Inferior parietal cortex (tissue), 1 donor: ENCODE measurements at regions not wholly inside any gene's neighbourhood (a gene's known extent, or its start where the extent isn't known, plus 50 kb on each side); places are given as distances from the start of the nearest gene placed in this dataset.

Experiments used
- DNase-seq: peaks from one replicate; pipeline ENCODE4 v3.0.0-alpha.2; 2016; ENCODE audit errors: extremely low spot score

DNA sequence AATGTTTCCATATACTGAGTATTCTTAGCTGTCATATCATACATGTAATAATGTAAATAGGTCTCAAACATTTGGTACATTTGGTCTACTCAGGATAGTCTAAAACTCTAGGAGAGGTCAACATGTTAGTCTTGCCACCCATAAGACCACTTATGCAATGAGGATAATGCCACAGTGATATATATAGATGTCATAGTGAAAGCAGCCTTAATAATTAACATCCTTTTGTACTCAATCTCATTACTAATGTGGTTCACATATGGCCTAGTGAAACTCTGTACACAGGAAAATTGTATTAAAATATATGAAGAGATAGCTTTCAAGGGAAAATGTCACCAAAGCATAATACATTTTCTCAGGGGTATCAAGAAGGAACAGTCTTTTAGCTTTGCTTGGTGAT lies 577.9 kb downstream of the TFAP2B start:
- no peak for DNase-seq

- DNase-seq: no peak
Measured at GRCh38 chr6:51398064-51398705, 579.5 kb downstream of the TFAP2B start.

- no peak for DNase-seq
Measured at GRCh38 chr6:51398793-51399192, 580.1 kb downstream of the TFAP2B start.

GRCh38 chr6:51410453-51410852 lies 591.8 kb downstream of the TFAP2B start:
- DNase-seq: no peak

DNA sequence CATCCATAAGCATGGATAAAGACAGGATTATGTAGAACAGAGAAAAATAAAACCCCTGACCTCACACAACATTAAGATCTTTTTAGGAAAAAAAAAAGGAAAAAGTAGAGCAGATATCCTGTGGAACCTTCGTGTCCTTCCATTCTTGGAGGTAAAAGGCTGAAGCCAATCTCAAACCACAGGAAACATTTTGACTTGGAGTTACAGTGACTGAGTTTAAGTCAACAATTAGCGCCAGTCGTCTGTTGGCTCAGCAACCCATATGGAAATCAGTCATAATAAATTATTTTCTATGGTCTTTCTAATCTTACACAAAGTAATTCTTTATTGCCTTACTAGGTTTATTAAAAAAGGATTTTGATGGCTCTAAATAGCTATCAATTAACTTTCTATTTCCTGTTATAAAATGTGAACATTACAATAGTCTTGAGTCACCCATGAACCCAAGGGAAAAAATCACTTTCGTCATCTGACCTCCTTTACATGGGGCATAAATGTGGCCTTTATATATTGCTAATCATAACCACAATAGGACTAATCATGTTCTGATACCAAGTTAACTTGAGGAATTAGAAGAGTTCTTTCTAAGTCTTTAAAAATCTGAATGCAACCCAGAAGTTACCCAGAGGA lies 592.9 kb downstream of the TFAP2B start:
- DNase-seq: no peak

GRCh38 chr6:51414361-51414760 lies 595.7 kb downstream of the TFAP2B start:
- DNase-seq: no peak

DNA sequence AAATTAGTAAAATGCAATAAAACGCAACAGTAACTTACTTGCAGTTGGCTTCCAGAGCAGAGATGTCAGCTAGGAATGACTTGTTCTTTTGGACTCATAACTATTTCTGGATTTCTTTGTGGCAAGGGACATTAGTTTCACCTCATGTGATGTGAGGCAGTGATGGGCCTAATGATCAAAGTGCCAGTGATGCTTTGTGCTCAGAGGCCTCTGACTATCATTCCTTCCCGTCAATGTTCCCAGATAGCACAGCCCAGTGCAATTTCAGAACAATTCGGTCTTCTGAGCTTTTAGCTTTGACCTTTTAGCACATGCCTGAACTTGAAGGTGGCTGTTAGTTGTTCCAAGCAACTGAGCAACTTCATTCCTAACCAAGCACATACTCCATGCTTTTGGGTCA lies 596.8 kb downstream of the TFAP2B start:
- DNase-seq: no peak

- no peak for DNase-seq
Measured at GRCh38 chr6:51429017-51429712, 610.5 kb downstream of the TFAP2B start.

- no peak for DNase-seq
Measured at GRCh38 chr6:51430589-51430988, 611.9 kb downstream of the TFAP2B start.

DNA sequence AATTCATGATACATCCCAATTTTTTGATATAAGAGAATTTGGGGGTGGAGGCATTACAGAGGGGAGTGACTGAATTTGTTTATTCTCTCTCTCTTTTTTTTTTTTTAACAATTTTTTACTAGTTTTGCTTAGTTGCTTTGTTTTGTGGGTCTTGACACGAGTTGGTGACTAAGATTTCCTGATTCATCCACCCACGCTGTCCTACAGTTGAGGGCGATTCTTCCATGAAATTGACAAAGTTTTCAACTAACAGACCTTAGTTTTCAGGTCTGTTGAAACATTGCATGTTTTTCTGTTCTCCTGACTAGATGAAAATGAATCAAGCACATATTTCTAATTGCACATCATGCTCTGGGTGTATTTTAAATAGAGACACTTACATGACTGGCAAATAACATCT lies 613.8 kb downstream of the TFAP2B start:
- no peak for DNase-seq

DNA sequence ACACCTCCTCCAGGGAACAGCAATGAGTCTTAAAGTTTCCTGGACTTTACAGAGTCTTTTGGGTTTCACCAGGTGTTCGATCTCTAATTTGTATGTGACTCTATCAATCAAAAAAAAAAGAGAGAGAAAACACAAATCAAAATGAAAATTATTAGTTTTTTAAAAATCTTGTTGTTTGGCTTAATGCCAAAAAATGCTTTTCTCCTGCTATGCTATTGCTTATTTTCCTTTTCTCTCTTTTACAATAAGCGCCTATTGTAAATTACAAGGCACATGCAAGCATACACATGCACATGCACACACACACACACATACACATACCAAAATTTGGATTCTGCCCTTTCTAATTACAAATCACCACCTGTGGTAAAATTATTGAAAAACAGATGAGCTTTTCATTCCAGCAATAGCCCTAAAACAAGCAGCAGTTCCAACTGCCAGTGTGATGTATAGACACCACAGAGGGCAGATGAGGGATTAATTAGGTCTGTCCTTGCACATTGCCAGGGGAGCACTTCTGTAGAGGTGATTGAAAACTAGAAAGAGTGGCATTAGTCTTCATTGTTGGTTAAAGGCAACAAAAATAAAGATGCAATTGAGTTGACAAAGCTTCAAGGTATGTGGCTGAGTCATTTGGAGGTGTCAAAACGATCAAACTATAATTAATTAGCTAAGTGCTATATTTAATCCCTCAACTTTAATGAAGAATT lies 631.7 kb downstream of the TFAP2B start:
- no peak for DNase-seq

DNA sequence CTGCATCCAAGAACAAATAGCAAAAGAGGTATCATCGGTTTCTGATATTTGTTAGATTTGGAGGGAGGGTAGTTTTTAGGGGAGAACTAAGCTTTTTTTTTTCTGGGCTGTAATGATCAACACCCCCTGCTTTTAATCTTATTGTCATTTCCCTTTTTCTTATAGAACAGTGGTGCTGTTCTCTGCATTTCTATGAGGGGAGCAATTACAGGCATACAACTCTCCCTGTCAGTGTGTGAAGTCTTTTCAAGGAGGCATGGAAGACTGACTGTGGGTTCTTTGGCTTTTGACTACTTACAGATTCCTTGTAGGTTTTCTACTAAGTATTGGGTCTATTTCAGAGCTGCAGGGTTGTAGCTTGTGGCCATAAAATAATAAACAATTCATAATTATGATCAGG lies 632.3 kb downstream of the TFAP2B start:
- DNase-seq: no peak

- no peak for DNase-seq
Measured at GRCh38 chr6:51456282-51456681, 631.1 kb downstream of the PKHD1 start.

DNA sequence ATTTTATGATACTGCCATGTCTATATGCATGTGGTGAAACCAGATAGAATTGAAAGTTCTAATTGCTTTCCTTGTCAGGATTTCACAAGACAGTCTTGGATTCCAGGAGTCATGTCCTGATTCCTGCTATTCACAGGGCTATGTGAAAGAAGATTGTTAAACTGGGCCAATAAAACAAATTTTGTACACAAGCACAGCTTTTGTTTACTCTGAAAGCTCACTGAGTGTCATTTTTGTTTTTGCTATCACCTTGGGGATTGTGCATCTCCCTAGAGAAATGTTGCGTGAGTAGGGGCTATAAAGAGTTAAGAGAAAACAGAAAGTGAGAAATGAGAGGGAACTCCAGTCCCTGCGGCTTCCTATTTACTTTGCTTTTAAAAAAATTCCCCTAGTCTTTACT lies 627.5 kb downstream of the PKHD1 start:
- DNase-seq: no peak

- no peak for DNase-seq
Measured at GRCh38 chr6:51462896-51463295, 624.5 kb downstream of the PKHD1 start.

DNA sequence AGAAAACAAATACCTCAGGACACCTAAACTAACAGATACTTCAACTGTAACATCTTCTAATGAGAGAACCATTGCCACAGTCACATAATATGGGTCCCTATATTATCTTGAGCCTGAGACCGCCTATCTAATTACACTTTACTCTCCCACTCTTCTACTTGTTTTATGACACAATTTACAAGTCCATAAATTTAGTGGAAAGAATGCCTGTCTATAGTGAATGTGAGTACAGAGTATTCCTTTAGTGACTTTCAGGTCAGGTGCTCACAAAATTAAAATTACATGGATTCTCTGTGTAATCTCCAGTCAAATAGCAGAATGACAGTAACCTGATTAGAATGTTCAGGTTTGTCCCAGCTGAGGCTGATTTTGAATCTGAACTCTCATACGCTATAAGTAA lies 624.1 kb downstream of the PKHD1 start:
- no peak for DNase-seq

DNA sequence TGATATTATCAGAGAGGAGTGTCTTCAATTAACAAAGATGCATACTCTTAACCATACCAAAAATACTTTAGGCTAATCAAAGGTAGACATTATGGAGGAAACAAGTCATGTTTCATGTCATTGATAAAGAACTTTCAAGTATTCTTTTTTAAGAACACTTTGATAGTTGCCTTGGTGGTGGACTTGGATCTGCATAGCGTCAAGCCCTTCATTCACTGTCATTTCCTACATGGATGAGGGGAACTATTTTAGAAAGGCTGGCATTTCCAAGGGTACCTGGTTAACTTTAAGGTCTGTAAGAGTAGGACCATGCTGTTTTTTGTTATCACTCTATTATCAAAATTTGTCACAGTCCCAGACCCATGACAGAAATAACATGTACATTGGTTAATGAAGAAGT lies 622.5 kb downstream of the PKHD1 start:
- no peak for DNase-seq

- DNase-seq: no peak
Measured at GRCh38 chr6:51466427-51466826, 621.0 kb downstream of the PKHD1 start.

GRCh38 chr6:51467231-51467952 lies 620.0 kb downstream of the PKHD1 start:
- no peak for DNase-seq

DNA sequence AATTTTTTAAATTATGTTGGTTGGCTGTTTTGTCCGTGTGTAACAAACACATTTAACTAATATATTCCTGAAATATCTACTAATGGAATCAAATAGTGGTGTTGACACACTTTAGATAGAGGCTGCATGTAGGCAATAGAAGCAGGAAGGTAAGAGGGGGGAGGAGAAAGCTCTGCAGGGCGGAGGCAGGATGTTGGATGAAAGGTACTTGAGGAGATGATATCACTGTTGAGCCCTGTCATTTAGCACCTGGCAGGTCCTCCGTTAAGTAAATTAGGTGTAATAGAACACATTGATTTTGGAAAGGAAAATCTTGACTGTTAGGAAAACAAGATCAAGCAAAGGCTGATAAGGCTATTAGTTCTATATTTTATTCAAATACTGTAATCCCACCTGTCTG lies 618.7 kb downstream of the PKHD1 start:
- DNase-seq: no peak

DNA sequence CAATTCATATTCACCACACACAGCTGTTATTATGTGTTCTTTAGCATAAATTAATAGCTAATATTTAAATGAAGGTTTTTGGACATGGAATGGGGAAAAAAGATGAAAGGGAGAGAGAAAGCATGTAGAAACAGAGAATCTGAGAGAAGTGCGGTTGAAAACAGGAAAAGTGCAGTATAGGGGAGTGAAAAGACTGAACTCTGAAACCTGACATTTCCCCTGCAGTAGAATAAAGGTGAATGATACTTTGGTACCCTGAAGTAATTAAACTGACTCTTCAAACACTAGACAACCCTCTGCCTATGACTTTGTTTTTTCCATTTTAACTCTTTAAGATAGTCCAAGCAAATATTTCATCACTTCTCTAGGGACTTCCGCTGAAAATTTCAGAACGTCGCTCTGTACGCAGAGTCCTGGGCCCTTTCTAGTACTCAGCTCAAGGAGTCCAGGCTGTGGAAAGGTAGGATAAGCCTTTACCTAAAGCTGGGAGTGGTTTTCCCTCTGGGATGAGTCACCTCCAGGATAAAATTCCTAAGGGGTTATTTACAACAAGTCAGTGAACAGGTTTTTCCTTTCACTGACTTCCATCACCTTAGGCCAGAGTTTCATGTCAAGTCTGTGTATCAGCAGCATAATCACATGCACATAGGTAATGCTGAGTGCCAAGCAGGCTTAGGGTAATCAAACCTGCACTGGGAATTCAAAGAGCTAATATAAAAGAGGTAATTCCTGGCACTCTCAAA lies 614.5 kb downstream of the PKHD1 start:
- no peak for DNase-seq
